NCI-H2171 (cell line): ENCODE measurements at regions not wholly inside any gene's neighbourhood (a gene's known extent, or its start where the extent isn't known, plus 50 kb on each side); places are given as distances from the start of the nearest gene placed in this dataset.
A peak's percentile ranks its signal among the peaks of the same experiment; 100 is the strongest.

ENCODE experiments used
- DNase-seq: peaks from one replicate; lab custom pipeline; 2025; lab: John Stamatoyannopoulos, UW

DNA sequence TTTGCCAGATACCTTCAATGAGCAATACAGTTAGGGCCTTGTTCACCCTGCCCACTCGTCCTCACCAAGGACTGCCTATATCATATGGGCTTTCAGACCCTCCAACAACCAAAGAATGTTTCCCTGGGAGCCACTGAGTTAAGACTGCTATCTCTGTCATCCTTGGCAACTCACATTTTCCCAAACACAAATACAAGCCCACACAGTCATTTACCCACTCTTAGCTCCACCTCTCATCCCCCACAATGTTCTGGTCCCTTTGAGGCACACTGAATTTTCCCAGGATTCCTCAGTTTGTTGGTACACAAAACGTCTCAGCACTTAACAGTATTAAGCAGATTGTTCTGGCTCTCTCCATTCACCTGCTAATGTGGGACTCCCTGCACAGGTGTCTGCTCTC lies 204.6 kb downstream of the TLE3 start:
- no peak for DNase-seq

GRCh38 chr15:69893863-69894262 lies 203.9 kb downstream of the TLE3 start:
- no peak for DNase-seq

GRCh38 chr15:69895202-69895601 lies 202.5 kb downstream of the TLE3 start:
- DNase-seq = no peak

- no peak for DNase-seq
These were observed 201.1 kb downstream of the TLE3 start for GRCh38 chr15:69896606-69897005.

DNA sequence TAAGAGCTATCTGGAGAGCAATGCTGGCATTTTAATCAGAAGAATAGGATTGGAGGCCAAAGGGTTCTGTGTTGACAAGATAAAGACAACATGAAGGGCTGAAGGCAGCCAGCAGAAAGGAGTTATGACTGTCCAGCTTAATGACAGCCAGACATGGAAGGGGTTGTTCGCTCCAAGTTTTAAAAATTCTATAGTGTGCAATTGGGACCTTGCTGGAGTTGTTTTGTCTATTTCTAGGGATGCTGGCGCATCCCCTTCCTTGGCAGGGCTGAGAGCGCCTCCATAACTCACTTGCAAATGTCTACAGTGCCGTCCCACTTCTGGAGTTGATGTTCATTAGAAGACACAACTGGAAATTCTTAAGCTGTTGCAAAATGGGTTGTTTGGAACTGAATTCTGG lies 200.7 kb downstream of the TLE3 start:
- no peak for DNase-seq

GRCh38 chr15:69897471-69898237 lies 200.1 kb downstream of the TLE3 start:
- DNase-seq = peak; percentile 83

GRCh38 chr15:69898243-69898642 lies 199.5 kb downstream of the TLE3 start:
- no peak for DNase-seq

DNA sequence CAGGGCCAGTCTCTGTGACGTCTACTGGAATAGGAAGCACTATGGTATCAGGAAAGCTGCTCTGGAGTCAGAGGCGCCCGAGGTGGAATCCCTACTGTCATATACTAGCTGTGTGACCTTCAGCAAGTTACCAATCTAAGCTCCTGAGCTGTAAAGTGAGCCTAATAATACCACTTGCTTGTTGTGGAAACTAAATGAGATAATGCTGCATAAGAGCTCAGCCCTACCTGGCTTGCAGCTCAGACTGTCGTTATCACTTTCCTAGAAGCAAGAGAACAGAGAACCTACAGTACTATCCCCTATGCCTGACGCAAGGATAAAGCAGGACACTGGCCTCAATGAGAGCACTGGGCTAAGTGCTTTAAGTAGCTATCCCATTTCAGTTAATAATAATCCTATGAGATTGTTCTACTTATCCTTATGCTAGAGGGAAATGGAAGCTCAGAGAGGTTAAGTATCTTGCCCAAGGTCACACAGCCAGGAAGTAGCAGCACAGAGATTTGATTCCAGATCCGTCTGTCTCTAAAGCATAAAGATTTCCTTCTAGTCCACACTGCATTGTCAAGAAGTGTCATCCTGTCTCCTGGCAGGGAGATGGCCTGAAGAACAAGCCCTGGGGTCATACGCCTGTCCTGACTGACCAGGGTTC lies 195.2 kb downstream of the TLE3 start:
- DNase-seq = no peak

- no peak for DNase-seq
These were observed 193.9 kb downstream of the TLE3 start for GRCh38 chr15:69903470-69904469.

DNA sequence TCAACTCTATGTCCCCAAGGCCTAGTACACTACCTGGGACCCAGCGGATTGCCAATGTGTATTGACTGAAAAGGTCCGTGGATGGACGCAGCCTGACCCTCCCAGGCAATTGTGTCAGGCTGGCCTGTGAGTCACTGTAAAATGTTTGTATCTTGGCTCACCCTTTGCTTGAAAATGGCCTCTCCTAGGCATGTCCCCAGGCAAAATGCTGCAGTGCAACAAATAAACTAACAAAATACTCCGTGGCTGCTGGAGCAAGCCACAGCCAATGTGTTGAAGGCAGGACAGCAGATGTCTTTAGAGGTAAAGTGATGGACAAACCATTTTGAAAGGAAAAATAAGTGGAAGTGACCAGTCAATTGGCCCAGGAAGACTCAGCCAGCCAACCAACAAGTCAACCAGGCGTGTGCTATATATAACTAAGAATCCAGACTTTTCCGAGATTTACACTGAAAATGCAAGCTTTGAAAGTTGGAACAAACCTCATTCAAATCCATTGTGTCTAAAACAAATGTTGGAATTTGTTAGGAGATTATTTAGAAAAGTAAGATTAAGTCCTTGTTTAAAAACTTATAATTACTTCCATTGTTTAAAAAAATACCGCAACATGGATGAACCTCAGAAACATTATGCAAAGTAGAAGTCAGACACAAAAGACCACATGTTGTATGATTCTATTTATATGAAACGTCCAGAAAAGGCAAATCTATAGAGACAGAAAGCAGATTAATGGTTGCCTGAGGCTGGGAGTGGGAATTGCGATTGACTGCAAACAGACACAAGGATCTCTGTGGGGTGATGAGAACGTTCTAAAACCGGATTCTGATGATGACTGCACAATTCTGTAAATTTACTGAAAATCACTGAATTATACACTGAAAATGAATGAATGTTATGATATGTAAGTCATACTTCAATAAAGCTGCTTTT lies 191.2 kb downstream of the TLE3 start:
- DNase-seq = no peak

DNA sequence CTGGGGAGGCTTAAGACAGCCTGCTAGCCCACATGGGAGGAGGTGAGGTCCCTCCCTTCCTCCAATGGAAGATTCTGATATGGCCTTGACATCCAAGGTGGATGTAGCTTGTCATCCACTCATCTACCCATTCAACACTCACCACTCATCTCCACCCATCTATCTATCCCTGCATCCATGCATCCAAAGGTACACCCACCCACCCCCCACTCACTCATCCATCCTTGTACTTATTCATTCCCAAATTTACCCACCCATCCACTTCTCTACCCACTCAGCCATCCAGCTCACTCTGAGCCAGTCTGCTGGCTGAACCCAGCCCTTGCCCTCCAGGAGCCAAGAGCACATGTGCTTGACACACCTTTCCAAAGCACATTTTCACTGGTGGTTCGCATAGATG lies 189.7 kb downstream of the TLE3 start:
- no peak for DNase-seq

DNA sequence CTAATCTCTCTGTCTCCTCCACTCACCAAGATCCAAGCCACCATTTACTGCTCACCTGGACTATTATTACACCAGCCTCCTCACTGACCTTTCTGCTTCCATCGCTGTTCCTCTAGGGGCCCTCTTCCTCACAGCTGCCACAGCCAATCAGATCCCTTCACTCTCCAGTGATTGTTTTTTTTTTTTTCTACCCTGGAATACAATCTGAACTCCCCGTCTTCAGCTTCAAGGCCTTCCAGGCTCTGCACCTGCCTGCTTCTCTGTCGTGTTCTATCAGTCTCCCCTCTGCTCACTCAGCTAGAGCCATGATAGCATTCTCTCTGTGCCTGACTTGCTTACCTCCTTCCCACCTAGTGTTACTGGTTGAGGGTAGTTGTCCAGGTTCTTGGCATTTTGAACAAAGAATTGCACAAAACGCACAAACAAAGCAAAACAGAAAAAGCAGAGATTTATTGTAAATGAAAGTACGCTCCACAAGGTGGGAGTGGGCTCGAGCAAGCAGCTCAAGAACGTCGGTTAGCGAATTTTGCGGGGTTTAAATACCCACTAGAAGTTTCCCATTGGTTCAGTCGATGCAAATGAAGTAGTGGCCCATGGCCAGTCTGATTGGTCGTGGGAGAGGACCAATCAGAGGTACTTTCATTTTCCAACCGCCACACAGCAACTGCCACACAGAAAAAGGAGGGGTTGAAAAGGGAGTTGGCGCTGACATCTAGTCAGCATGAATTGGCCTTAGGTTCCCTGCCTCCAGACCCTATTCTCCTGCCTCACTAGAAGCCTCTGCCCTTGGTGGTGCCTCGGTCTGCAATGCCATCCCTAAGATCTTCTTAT lies 188.9 kb downstream of the TLE3 start:
- DNase-seq = no peak

- DNase-seq = no peak
These were observed 187.8 kb downstream of the TLE3 start for GRCh38 chr15:69909719-69910444.

- DNase-seq = no peak
These were observed 187.2 kb downstream of the TLE3 start for GRCh38 chr15:69910514-69910913.

- no peak for DNase-seq
These were observed 185.6 kb downstream of the TLE3 start for GRCh38 chr15:69912116-69912515.

DNA sequence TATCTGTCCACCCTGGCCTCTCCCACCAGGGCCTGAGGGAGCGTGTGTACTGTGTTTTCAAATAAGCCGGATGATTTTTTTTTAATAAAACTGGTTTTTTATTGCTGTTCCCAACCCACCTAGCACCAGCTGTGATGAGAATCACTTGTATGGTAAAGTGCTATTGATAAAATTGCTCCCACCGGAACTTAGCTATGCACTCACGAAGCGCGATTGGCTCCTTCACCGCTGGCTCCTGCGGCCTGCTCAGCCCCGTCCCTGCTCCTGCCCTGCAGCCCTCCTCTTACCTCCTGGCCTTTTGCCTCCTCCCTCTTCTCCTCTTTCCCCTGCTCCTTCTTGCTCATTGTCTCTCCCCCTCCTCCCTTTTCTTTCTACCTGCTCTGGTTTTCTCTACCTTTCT lies 183.7 kb downstream of the TLE3 start:
- DNase-seq = no peak

DNA sequence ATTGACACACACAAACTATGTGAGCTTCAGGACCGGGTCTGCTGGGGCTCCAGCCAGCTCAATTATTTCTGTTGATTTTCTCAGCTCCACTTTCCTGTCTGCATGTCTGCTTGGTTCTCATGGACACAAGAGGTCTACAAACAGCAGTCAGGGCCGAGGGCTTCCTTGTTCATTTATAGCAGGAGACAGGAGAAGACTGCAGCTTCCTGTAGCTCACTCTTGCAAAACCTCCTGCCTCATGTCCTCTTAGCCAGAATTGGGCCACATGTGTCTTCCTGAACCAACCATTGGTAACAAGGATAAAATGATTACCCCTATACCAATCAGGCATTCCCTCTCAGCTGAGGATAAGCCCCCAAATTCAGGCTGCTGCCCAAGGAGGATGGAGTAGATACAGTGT lies 182.8 kb downstream of the TLE3 start:
- DNase-seq = no peak

DNA sequence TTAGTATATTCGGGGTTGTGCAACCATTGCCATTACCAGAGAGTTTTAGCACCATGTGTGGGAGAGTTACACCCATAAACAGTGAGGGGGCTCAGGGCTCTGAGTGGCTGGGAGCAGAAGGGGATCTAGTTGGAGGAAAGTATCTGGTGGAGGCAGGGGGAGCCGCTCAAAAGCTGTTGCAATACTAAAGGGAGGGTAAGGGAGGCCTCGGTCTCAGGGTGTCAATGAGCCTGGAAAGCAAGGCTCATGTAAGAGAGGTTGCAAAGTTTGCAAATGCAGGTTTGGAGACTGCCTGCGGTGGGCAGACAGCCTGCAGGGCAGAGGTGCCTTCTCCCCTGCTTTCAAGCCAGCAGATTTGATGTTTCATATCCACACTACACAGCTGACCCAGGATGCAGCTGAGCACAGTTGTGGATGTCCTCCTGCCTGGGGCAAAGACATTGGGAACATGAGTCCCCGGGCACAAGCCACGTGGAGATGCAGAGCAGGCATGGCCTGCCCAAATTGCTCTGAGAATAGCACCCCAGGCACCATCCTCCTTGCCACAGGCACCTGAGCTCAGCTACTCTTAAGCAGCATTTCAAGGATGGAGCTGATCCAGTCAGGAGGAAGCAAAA lies 181.4 kb downstream of the TLE3 start:
- DNase-seq = no peak

DNA sequence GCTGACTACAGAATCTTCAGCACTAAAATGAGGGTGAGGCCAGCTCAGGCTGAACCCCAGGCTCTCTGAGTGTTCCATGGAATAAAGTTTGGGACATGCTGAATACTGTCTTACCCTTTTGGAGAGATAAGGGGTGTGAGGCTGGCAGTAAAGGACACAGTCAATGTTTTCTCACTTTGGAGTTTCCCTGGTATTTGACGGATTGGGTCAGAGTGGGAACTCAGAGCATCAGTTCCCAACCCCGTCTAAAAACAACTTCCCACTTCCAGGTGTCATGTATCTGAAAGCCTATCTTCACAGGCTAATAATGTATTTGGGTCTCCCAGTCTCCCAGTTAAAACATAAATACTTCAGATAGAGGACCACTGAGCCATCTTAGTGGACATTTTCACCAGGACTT lies 180.7 kb downstream of the TLE3 start:
- no peak for DNase-seq
